WTC11 (cell line): ENCODE measurements at regions not wholly inside any gene's neighbourhood (a gene's known extent, or its start where the extent isn't known, plus 50 kb on each side); places are given as distances from the start of the nearest gene placed in this dataset.

Experiments used
- ATAC-seq: fragments of 200-7000 bp; cut with Tn5 transposase; 2 replicates; pipeline ENCODE4 v1.10.0; 2021; ENCODE audit warnings: mild to moderate bottlenecking, moderate library complexity
- CTCF ChIA-PET: fragments of 300-600 bp; sonication (Branson Sonifier 250); formaldehyde crosslinking; loops from one replicate; lab custom pipeline; 2021; ENCODE audit warnings: antibody characterized with exemption; lab: Charles Lee
- POLR2A ChIA-PET: fragments of 350-600 bp; sonication (Branson Sonifier 250); formaldehyde crosslinking; loops from one replicate; lab custom pipeline; 2021; ENCODE audit warnings: antibody characterized with exemption; lab: Charles Lee
- DNase-seq: peaks from one replicate; pipeline ENCODE4 v3.0.0; 2021; ENCODE audit warnings: low spot score
- H3K27ac Mint-ChIP-seq: 2 replicates; pipeline ENCODE4 v1.8.0; 2021; ENCODE audit warnings: mixed read lengths
- H3K27me3 Mint-ChIP-seq: 2 replicates; pipeline ENCODE4 v1.8.0; 2021; ENCODE audit warnings: low read depth, mild to moderate bottlenecking, moderate library complexity, mixed read lengths
- H3K36me3 Mint-ChIP-seq: 2 replicates; pipeline ENCODE4 v1.8.0; 2021; ENCODE audit warnings: mixed read lengths
- H3K4me1 Mint-ChIP-seq: 2 replicates; pipeline ENCODE4 v1.8.0; 2022; ENCODE audit warnings: mixed read lengths
- H3K4me3 Mint-ChIP-seq: 2 replicates; pipeline ENCODE4 v1.8.0; 2021; ENCODE audit warnings: mild to moderate bottlenecking, moderate library complexity, mixed read lengths
- H3K9me3 Mint-ChIP-seq: 2 replicates; pipeline ENCODE4 v1.8.0; 2021; ENCODE audit warnings: mixed read lengths
- CREM ChIP-seq: sonication (generic); formaldehyde crosslinking; IDR thresholded peaks from 2 replicates; pipeline ENCODE4 v1.8.1; 2022; ENCODE audit warnings: mild to moderate bottlenecking, missing genetic modification reagents, moderate library complexity
- ETV6 ChIP-seq: sonication (generic); formaldehyde crosslinking; IDR thresholded peaks from 2 replicates; pipeline ENCODE4 v1.8.1; 2022; ENCODE audit warnings: mild to moderate bottlenecking, missing genetic modification reagents
- GTF2I ChIP-seq: fragments of 250-450 bp; sonication (Bioruptor Pico); conservative IDR thresholded peaks from 2 replicates; pipeline ENCODE4 v1.4.0; 2021; ENCODE audit warnings: mild to moderate bottlenecking
- TEAD1 ChIP-seq: sonication (generic); formaldehyde crosslinking; IDR thresholded peaks from 2 replicates; pipeline ENCODE4 v1.8.0; 2022; ENCODE audit warnings: mild to moderate bottlenecking, missing genetic modification reagents
- TEAD4 ChIP-seq: sonication (generic); formaldehyde crosslinking; IDR thresholded peaks from 2 replicates; pipeline ENCODE4 v1.8.0; 2022; ENCODE audit warnings: mild to moderate bottlenecking, missing genetic modification reagents
- TP53 ChIP-seq: sonication (generic); formaldehyde crosslinking; IDR thresholded peaks from 2 replicates; pipeline ENCODE4 v1.8.1; 2023; ENCODE audit warnings: mild to moderate bottlenecking, missing genetic modification reagents
- ZNF232 ChIP-seq: sonication (generic); formaldehyde crosslinking; IDR thresholded peaks from 2 replicates; pipeline ENCODE4 v1.8.0; 2022; ENCODE audit warnings: mild to moderate bottlenecking, missing genetic modification reagents
- ZNF281 ChIP-seq: sonication (generic); formaldehyde crosslinking; IDR thresholded peaks from 2 replicates; pipeline ENCODE4 v1.8.0; 2023; ENCODE audit warnings: mild to moderate bottlenecking, missing genetic modification reagents
- ZNF396 ChIP-seq: fragments of 250-450 bp; sonication (Bioruptor Pico); IDR thresholded peaks from 2 replicates; pipeline ENCODE4 v1.8.0; 2021; ENCODE audit warnings: mild to moderate bottlenecking, moderate library complexity, borderline replicate concordance
- ZNF416 ChIP-seq: fragments of 250-450 bp; sonication (Bioruptor Pico); IDR thresholded peaks from 2 replicates; pipeline ENCODE4 v1.9.0; 2021; ENCODE audit warnings: mild to moderate bottlenecking, inconsistent platforms
- ZNF425 ChIP-seq: fragments of 250-450 bp; sonication (Bioruptor Pico); conservative IDR thresholded peaks from 2 replicates; pipeline ENCODE4 v1.9.0; 2021; ENCODE audit warnings: mild to moderate bottlenecking
- TF ChIP-seq, protein P1 (sequence below): sonication (generic); formaldehyde crosslinking; IDR thresholded peaks from 2 replicates; pipeline ENCODE4 v1.8.1; 2023; ENCODE audit warnings: mild to moderate bottlenecking, moderate library complexity, missing genetic modification reagents
- TF ChIP-seq, protein P2 (sequence below): fragments of 200-600 bp; IDR thresholded peaks from 2 replicates; pipeline ENCODE4 v1.8.0; 2022; ENCODE audit warnings: antibody characterized with exemption
- TF ChIP-seq, protein P3 (sequence below): sonication (generic); formaldehyde crosslinking; IDR thresholded peaks from 2 replicates; pipeline ENCODE4 v1.8.1; 2023; ENCODE audit warnings: mild to moderate bottlenecking, missing genetic modification reagents, moderate library complexity
- TF ChIP-seq, protein P4 (sequence below): sonication (generic); formaldehyde crosslinking; IDR thresholded peaks from 2 replicates; pipeline ENCODE4 v1.8.1; 2023; ENCODE audit warnings: mild to moderate bottlenecking, missing genetic modification reagents

GRCh38 chr5:124276166-124276565 lies 470.3 kb downstream of the ZNF608 start:
- Mint-ChIP-seq H3K4me1 (peaks cover 7% of the 10 kb centered on the region), H3K9me3 (peaks cover 5% of the 10 kb centered on the region; the same call in 1 of the 2 replicates), H3K36me3 (no peaks in the 10 kb centered on the region; the same call in 1 of the 2 replicates), H3K4me3 (no peak overlapping the region)
- CTCF ChIA-PET, result no interaction called here
- ATAC-seq (no peak), DNase-seq (no peak)
- POLR2A ChIA-PET, result no interaction called here
- TF ChIP-seq, protein P1, sequence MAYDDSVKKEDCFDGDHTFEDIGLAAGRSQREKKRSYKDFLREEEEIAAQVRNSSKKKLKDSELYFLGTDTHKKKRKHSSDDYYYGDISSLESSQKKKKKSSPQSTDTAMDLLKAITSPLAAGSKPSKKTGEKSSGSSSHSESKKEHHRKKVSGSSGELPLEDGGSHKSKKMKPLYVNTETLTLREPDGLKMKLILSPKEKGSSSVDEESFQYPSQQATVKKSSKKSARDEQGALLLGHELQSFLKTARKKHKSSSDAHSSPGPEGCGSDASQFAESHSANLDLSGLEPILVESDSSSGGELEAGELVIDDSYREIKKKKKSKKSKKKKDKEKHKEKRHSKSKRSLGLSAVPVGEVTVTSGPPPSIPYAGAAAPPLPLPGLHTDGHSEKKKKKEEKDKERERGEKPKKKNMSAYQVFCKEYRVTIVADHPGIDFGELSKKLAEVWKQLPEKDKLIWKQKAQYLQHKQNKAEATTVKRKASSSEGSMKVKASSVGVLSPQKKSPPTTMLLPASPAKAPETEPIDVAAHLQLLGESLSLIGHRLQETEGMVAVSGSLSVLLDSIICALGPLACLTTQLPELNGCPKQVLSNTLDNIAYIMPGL (CRISPR knock-in tag), result no peak
- TF ChIP-seq ZNF281 (CRISPR knock-in tag), result no peak
- no peak for TF ChIP-seq ETV6 (CRISPR knock-in tag)
- TF ChIP-seq TP53 (CRISPR knock-in tag), result no peak
- no peak for TF ChIP-seq TEAD4
- no peak for TF ChIP-seq ZNF425
- no peak for TF ChIP-seq ZNF396 (CRISPR knock-in tag)
- no peak for TF ChIP-seq ZNF232 (CRISPR knock-in tag)
- TF ChIP-seq GTF2I (CRISPR knock-in tag), result no peak
- TF ChIP-seq CREM (CRISPR knock-in tag), result no peak
- TF ChIP-seq, protein P2, sequence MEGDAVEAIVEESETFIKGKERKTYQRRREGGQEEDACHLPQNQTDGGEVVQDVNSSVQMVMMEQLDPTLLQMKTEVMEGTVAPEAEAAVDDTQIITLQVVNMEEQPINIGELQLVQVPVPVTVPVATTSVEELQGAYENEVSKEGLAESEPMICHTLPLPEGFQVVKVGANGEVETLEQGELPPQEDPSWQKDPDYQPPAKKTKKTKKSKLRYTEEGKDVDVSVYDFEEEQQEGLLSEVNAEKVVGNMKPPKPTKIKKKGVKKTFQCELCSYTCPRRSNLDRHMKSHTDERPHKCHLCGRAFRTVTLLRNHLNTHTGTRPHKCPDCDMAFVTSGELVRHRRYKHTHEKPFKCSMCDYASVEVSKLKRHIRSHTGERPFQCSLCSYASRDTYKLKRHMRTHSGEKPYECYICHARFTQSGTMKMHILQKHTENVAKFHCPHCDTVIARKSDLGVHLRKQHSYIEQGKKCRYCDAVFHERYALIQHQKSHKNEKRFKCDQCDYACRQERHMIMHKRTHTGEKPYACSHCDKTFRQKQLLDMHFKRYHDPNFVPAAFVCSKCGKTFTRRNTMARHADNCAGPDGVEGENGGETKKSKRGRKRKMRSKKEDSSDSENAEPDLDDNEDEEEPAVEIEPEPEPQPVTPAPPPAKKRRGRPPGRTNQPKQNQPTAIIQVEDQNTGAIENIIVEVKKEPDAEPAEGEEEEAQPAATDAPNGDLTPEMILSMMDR, result no peak
- TF ChIP-seq, protein P3, sequence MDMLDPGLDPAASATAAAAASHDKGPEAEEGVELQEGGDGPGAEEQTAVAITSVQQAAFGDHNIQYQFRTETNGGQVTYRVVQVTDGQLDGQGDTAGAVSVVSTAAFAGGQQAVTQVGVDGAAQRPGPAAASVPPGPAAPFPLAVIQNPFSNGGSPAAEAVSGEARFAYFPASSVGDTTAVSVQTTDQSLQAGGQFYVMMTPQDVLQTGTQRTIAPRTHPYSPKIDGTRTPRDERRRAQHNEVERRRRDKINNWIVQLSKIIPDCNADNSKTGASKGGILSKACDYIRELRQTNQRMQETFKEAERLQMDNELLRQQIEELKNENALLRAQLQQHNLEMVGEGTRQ (CRISPR knock-in tag), result no peak
- TF ChIP-seq TEAD1 (CRISPR knock-in tag), result no peak
- no peak for TF ChIP-seq ZNF416 (CRISPR knock-in tag)
- TF ChIP-seq, all 79 proteins: peak for 0
- H3K27ac Mint-ChIP-seq, result no peak overlapping the region
- H3K27me3 Mint-ChIP-seq, result no peaks in the 10 kb centered on the region; the same call in 1 of the 2 replicates

GRCh38 chr5:124274949-124275348 lies 471.5 kb downstream of the ZNF608 start:
- no peak for DNase-seq
- ATAC-seq, result no peak
- TF ChIP-seq, protein P4, sequence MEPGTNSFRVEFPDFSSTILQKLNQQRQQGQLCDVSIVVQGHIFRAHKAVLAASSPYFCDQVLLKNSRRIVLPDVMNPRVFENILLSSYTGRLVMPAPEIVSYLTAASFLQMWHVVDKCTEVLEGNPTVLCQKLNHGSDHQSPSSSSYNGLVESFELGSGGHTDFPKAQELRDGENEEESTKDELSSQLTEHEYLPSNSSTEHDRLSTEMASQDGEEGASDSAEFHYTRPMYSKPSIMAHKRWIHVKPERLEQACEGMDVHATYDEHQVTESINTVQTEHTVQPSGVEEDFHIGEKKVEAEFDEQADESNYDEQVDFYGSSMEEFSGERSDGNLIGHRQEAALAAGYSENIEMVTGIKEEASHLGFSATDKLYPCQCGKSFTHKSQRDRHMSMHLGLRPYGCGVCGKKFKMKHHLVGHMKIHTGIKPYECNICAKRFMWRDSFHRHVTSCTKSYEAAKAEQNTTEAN, result no peak
- no peak overlapping the region for H3K27ac Mint-ChIP-seq
- H3K27me3 Mint-ChIP-seq, result no peaks in the 10 kb centered on the region; the same call in 1 of the 2 replicates
- H3K9me3 Mint-ChIP-seq, result peaks cover 5% of the 10 kb centered on the region; the same call in 1 of the 2 replicates
- POLR2A ChIA-PET, result no interaction called here
- no peaks in the 10 kb centered on the region for H3K36me3 Mint-ChIP-seq
- peaks cover 7% of the 10 kb centered on the region for H3K4me1 Mint-ChIP-seq
- no peak overlapping the region for H3K4me3 Mint-ChIP-seq
- CTCF ChIA-PET, result no interaction called here
